SK-N-SH (cell line): ENCODE measurements at regions not wholly inside any gene's neighbourhood (a gene's known extent, or its start where the extent isn't known, plus 50 kb on each side); places are given as distances from the start of the nearest gene placed in this dataset.

Experiments used
- CTCF ChIA-PET: fragments of 300-600, 350-600 bp; formaldehyde crosslinking; extraction: SDS; loops from one replicate; lab custom pipeline; 2021; lab: Yijun Ruan, JAX
- POLR2A ChIA-PET: fragments of 350-600 bp; sonication (Branson Sonifier 250); formaldehyde crosslinking; extraction: SDS; loops from one replicate; lab custom pipeline; 2020; ENCODE audit warnings: antibody characterized with exemption, inconsistent platforms; lab: Yijun Ruan, JAX
- DNase-seq: peaks from one replicate; pipeline ENCODE4 v3.0.0; 2012
- H2AFZ ChIP-seq: fragments of 200-600 bp; sonication (generic); 2 replicates; pipeline ENCODE4 v1.8.1; 2016; ENCODE audit warnings: antibody characterized with exemption, mild to moderate bottlenecking, low read depth
- H3F3A ChIP-seq: fragments of 200-600 bp; sonication (generic); replicated peaks from 2 replicates; pipeline ENCODE3; 2016; ENCODE audit warnings: antibody characterized with exemption, mild to moderate bottlenecking; ENCODE audit not compliant: insufficient read depth
- H3K27ac ChIP-seq, 2 experiments: fragments of 200-500 bp in 1 of 2; fragments of 200-600 bp in 1 of 2; sonication (Bioruptor generic) in 1 of 2; sonication (generic), shearing (Covaris generic) in 1 of 2; 2 replicates each; pipeline versions ENCODE4 v1.5.1 to v1.6.1; 2014 to 2016; ENCODE audit warnings: low read depth in 2 of 2, inconsistent platforms in 1 of 2, low read length in 1 of 2, mild to moderate bottlenecking in 1 of 2, mixed read lengths in 1 of 2
- H3K27me3 ChIP-seq: fragments of 200-600 bp; sonication (generic), shearing (Covaris generic); 2 replicates; pipeline ENCODE4 v1.6.1; 2016; ENCODE audit warnings: mixed run types; ENCODE audit not compliant: insufficient read depth
- H3K36me3 ChIP-seq, 2 experiments: fragments of 200-500 bp in 1 of 2; fragments of 200-600 bp in 1 of 2; sonication (Bioruptor generic) in 1 of 2; sonication (generic) in 1 of 2; replicated peaks in 1 of 2; 2 replicates each; pipeline versions ENCODE3 to v1.5.1; 2014 to 2016; ENCODE audit warnings: low read length in 1 of 2, mild to moderate bottlenecking in 1 of 2; ENCODE audit not compliant: insufficient read depth in 2 of 2, control insufficient read depth in 1 of 2
- H3K4me1 ChIP-seq, 2 experiments: fragments of 200-500 bp in 1 of 2; fragments of 200-600 bp in 1 of 2; sonication (Bioruptor generic) in 1 of 2; sonication (generic), shearing (Covaris generic) in 1 of 2; 2 replicates each; pipeline versions ENCODE4 v1.5.1 to v1.6.1; 2014 to 2016; ENCODE audit warnings: low read depth in 1 of 2, low read length in 1 of 2, mixed run types in 1 of 2; ENCODE audit not compliant: insufficient read depth in 2 of 2, control insufficient read depth in 1 of 2
- H3K4me2 ChIP-seq: fragments of 200-600 bp; sonication (generic), shearing (Covaris generic); 2 replicates; pipeline ENCODE4 v1.6.1; 2017; ENCODE audit warnings: mixed run types
- H3K4me3 ChIP-seq, 2 experiments: fragments of 200-500 bp in 1 of 2; fragments of 200-600 bp in 1 of 2; sonication (Bioruptor generic) in 1 of 2; sonication (generic), shearing (Covaris generic) in 1 of 2; 2 replicates each; pipeline versions ENCODE4 v1.5.1 to v1.8.1; 2014 to 2016; ENCODE audit warnings: low read depth in 2 of 2, inconsistent platforms in 1 of 2, low read length in 1 of 2, mild to moderate bottlenecking in 1 of 2, mixed read lengths in 1 of 2, moderate library complexity in 1 of 2
- H3K79me2 ChIP-seq: fragments of 200-600 bp; sonication (generic); 2 replicates; pipeline ENCODE4 v1.8.1; 2017; ENCODE audit warnings: mild to moderate bottlenecking; ENCODE audit not compliant: insufficient read depth
- H3K9ac ChIP-seq: fragments of 200-600 bp; sonication (generic); 2 replicates; pipeline ENCODE4 v1.6.1; 2017; ENCODE audit warnings: mixed run types
- H3K9me2 ChIP-seq: fragments of 200-600 bp; sonication (generic); 2 replicates; pipeline ENCODE4 v1.6.1; 2017; ENCODE audit warnings: mixed run types
- H3K9me3 ChIP-seq: fragments of 200-600 bp; sonication (generic); 2 replicates; pipeline ENCODE4 v1.6.1; 2017; ENCODE audit warnings: mixed run types, mild to moderate bottlenecking, moderate library complexity
- H4K20me1 ChIP-seq: fragments of 200-600 bp; sonication (generic); 2 replicates; pipeline ENCODE4 v1.6.1; 2017; ENCODE audit warnings: mild to moderate bottlenecking, mixed run types; ENCODE audit not compliant: insufficient read depth
- CHD2 ChIP-seq: fragments of 150-350 bp; IDR thresholded peaks from 2 replicates; pipeline ENCODE4 v1.6.1; 2018; ENCODE audit warnings: low read length; ENCODE audit not compliant: partially characterized antibody
- ELF1 ChIP-seq: IDR thresholded peaks from 2 replicates; pipeline ENCODE4 v1.4.0; 2012
- GATA2 ChIP-seq: sonication (generic); formaldehyde crosslinking; IDR thresholded peaks from 2 replicates; pipeline ENCODE4 v1.5.0; 2020; ENCODE audit warnings: mild to moderate bottlenecking, missing genetic modification reagents
- IRF3 ChIP-seq: fragments of 150-350 bp; IDR thresholded peaks from 2 replicates; pipeline ENCODE4 v1.6.1; 2016; ENCODE audit warnings: mild to moderate bottlenecking, low read depth, low read length
- MEF2A ChIP-seq: IDR thresholded peaks from 2 replicates; pipeline ENCODE4 v1.4.0; 2012; ENCODE audit warnings: low read depth, borderline replicate concordance
- MXI1 ChIP-seq: IDR thresholded peaks from 2 replicates; pipeline ENCODE4 v1.6.1; 2012; ENCODE audit warnings: mild to moderate bottlenecking, low read depth, low read length, improper control_type of control experiment
- POLR2AphosphoS5 ChIP-seq: IDR thresholded peaks from 2 replicates; pipeline ENCODE4 v1.6.1; 2012; ENCODE audit warnings: low read depth, low read length
- RAD21 ChIP-seq: IDR thresholded peaks from 2 replicates; pipeline ENCODE4 v1.6.1; 2012; ENCODE audit warnings: mild to moderate bottlenecking, low read length
- REST ChIP-seq: IDR thresholded peaks from 2 replicates; pipeline ENCODE4 v1.6.1; 2012; ENCODE audit warnings: mild to moderate bottlenecking, low read depth, low read length, moderate library complexity
- RXRA ChIP-seq: IDR thresholded peaks from 2 replicates; pipeline ENCODE4 v1.4.0; 2012; ENCODE audit warnings: low read depth, mild to moderate bottlenecking, borderline replicate concordance
- SIN3A ChIP-seq: IDR thresholded peaks from 2 replicates; pipeline ENCODE4 v1.6.1; 2012; ENCODE audit warnings: low read depth, mild to moderate bottlenecking, low read length, moderate library complexity, borderline replicate concordance
- TCF12 ChIP-seq: IDR thresholded peaks from 2 replicates; pipeline ENCODE4 v1.4.0; 2012
- YY1 ChIP-seq: IDR thresholded peaks from 2 replicates; pipeline ENCODE4 v1.4.0; 2012; ENCODE audit warnings: low read depth, mild to moderate bottlenecking
- WGBS: methylation state at CpG from one replicate; pipeline ENCODE4 v1.1.6; 2017; ENCODE audit warnings: low lambda C conversion rate; 5-methylcytosine and 5-hydroxymethylcytosine counted together

GRCh38 chr9:111110805-111111204, 72.5 kb upstream of the LPAR1 start:
- ChIA-PET POLR2A (no interaction called here), CTCF (no interaction called here)

More at GRCh38 chr9:111110805-111111204, 72.5 kb upstream of the LPAR1 start:
- H4K20me1 ChIP-seq = no peaks in the 10 kb centered on the region
- WGBS = 72% methylated on average over 3 of the region's 3 CpGs
- H3K9me3 ChIP-seq = no peaks in the 10 kb centered on the region
- H3F3A ChIP-seq = no peaks in the 10 kb centered on the region
- no peaks in the 10 kb centered on the region for H3K27me3 ChIP-seq
- H3K4me3 ChIP-seq = no peak overlapping the region
- DNase-seq = no peak
- no peaks in the 10 kb centered on the region for H3K79me2 ChIP-seq
- H3K9me2 ChIP-seq = no peaks in the 10 kb centered on the region
- H3K9ac ChIP-seq = no peak overlapping the region
- H3K36me3 ChIP-seq = no peaks in the 10 kb centered on the region
- no peak overlapping the region for H2AFZ ChIP-seq
- no peak for TF ChIP-seq RAD21
- no peak for TF ChIP-seq YY1
- TF ChIP-seq POLR2AphosphoS5 = no peak
- no peak for TF ChIP-seq RXRA
- TF ChIP-seq CHD2 = no peak
- TF ChIP-seq ELF1 = no peak
- TF ChIP-seq MEF2A = no peak
- TF ChIP-seq SIN3A = no peak
- no peak for TF ChIP-seq MXI1
- no peak for TF ChIP-seq IRF3
- TF ChIP-seq TCF12 = no peak
- no peak for TF ChIP-seq GATA2 (CRISPR knock-in tag)
- no peak for TF ChIP-seq REST
- no peak overlapping the region for H3K27ac ChIP-seq
- no peak overlapping the region for H3K4me2 ChIP-seq
- H3K4me1 ChIP-seq = no peaks in the 10 kb centered on the region; a peak in 1 of 4 replicates
